Peyer's patch (tissue), 4 donors: ENCODE measurements at regions not wholly inside any gene's neighbourhood (a gene's known extent, or its start where the extent isn't known, plus 50 kb on each side); places are given as distances from the start of the nearest gene placed in this dataset.

Experiments used
- CTCF ChIP-seq, 6 experiments: fragments of 450-650 bp in 4 of 6; fragments of 200-600 bp in 2 of 6; sonication (generic) in 1 of 6; IDR thresholded peaks; one replicate each; pipeline ENCODE4 v1.5.1; 2017 to 2019; ENCODE audit warnings: antibody characterized with exemption in 6 of 6, mild to moderate bottlenecking in 3 of 6, moderate library complexity in 1 of 6
- POLR2A ChIP-seq, 2 donors: fragments of 450-650 bp; IDR thresholded peaks; one replicate each; pipeline ENCODE4 v1.5.1; 2017; ENCODE audit warnings: antibody characterized with exemption in 2 of 2, mild to moderate bottlenecking in 2 of 2, moderate library complexity in 2 of 2

- TF ChIP-seq POLR2A (IDR thresholded peaks at IDR 0.05), result no peak
- no peak for TF ChIP-seq CTCF (IDR thresholded peaks at IDR 0.05)
Measured at GRCh38 chr13:90798381-90798780, 549.1 kb upstream of the MIR17HG start.
